Coronary artery (tissue), 2 donors: ENCODE measurements at regions not wholly inside any gene's neighbourhood (a gene's known extent, or its start where the extent isn't known, plus 50 kb on each side); places are given as distances from the start of the nearest gene placed in this dataset.

Experiments
- DNase-seq: peaks from one replicate; pipeline ENCODE4 v3.0.0-alpha.2; 2017; ENCODE audit warnings: low spot score
- H3K27ac ChIP-seq, 2 donors: fragments of 200-600 bp; sonication (generic); one replicate each; pipeline ENCODE4 v1.5.1; 2016 to 2019
- H3K4me3 ChIP-seq: fragments of 200-600 bp; sonication (generic); 2 replicates; pipeline ENCODE4 v1.5.1; 2016; ENCODE audit warnings: mild to moderate bottlenecking, moderate library complexity
- CTCF ChIP-seq: fragments of 200-600 bp; sonication (generic); IDR thresholded peaks from one replicate; pipeline ENCODE4 v1.5.1; 2019; ENCODE audit warnings: antibody characterized with exemption

- no peak for TF ChIP-seq CTCF
- Histone ChIP-seq H3K4me3 (no peak overlapping the region), H3K27ac (no peak overlapping the region)
- no peak for DNase-seq
Measured at GRCh38 chr5:35294976-35295375, 64.7 kb upstream of the PRLR start.

GRCh38 chr5:35294017-35294416 lies 63.7 kb upstream of the PRLR start:
- no peak for TF ChIP-seq CTCF
- DNase-seq, result no peak
- no peak overlapping the region for H3K4me3 ChIP-seq
- no peak overlapping the region for H3K27ac ChIP-seq

GRCh38 chr5:35285435-35285834 lies 55.1 kb upstream of the PRLR start:
- Histone ChIP-seq H3K4me3 (no peak overlapping the region), H3K27ac (no peak overlapping the region)
- no peak for TF ChIP-seq CTCF
- no peak for DNase-seq

GRCh38 chr5:35285011-35285410 lies 54.7 kb upstream of the PRLR start:
- no peak for TF ChIP-seq CTCF
- DNase-seq, result no peak
- H3K4me3 ChIP-seq, result no peak overlapping the region
- no peak overlapping the region for H3K27ac ChIP-seq

- Histone ChIP-seq H3K27ac (no peak overlapping the region), H3K4me3 (no peak overlapping the region)
- TF ChIP-seq CTCF, result no peak
- DNase-seq, result no peak
Measured at GRCh38 chr5:35284364-35284763, 54.1 kb upstream of the PRLR start.

GRCh38 chr5:35282810-35283209 lies 52.5 kb upstream of the PRLR start:
- Histone ChIP-seq H3K27ac (no peak overlapping the region), H3K4me3 (no peak overlapping the region)
- TF ChIP-seq CTCF, result no peak
- DNase-seq, result no peak

GRCh38 chr5:35281613-35282012 lies 51.3 kb upstream of the PRLR start:
- TF ChIP-seq CTCF, result no peak
- no peak overlapping the region for H3K27ac ChIP-seq
- no peak overlapping the region for H3K4me3 ChIP-seq
- DNase-seq, result no peak
